Effector memory CD8-positive, alpha-beta T cell (primary cell): ENCODE measurements at regions not wholly inside any gene's neighbourhood (a gene's known extent, or its start where the extent isn't known, plus 50 kb on each side); places are given as distances from the start of the nearest gene placed in this dataset.

Source experiments
- ATAC-seq: fragments of 150-1000 bp; cut with Tn5 transposase; replicated peaks from 2 replicates; pipeline ENCODE4 v1.10.0; 2021; ENCODE audit warnings: mild to moderate bottlenecking, moderate library complexity
- DNase-seq, 3 experiments: peaks; one replicate each; pipeline ENCODE4 v3.0.0; 2021
- H3K27ac Mint-ChIP-seq, 2 donors: one replicate each; pipeline ENCODE4 v1.8.0; 2022; ENCODE audit warnings: mild to moderate bottlenecking in 2 of 2, mixed read lengths in 2 of 2, moderate library complexity in 2 of 2
- H3K27me3 Mint-ChIP-seq, 2 donors: one replicate each; pipeline ENCODE4 v1.8.0; 2022; ENCODE audit warnings: mixed read lengths in 2 of 2
- H3K36me3 Mint-ChIP-seq: one replicate; pipeline ENCODE4 v1.8.0; 2022; ENCODE audit warnings: mild to moderate bottlenecking, moderate library complexity, mixed read lengths; ENCODE audit not compliant: insufficient read depth
- H3K4me1 Mint-ChIP-seq, 2 donors: one replicate each; pipeline ENCODE4 v1.8.0; 2022; ENCODE audit warnings: low read depth in 2 of 2, mixed read lengths in 2 of 2
- H3K4me3 Mint-ChIP-seq, 2 donors: one replicate each; pipeline ENCODE4 v1.8.0; 2022; ENCODE audit warnings: mild to moderate bottlenecking in 2 of 2, mixed read lengths in 2 of 2, moderate library complexity in 2 of 2
- H3K9me3 Mint-ChIP-seq, 2 donors: one replicate each; pipeline ENCODE4 v1.8.0; 2022; ENCODE audit warnings: mixed read lengths in 2 of 2

- Mint-ChIP-seq H3K27ac (no peak overlapping the region), H3K9me3 (peaks cover 0 to 1% of the 10 kb centered on the region in 2 donors), H3K4me3 (no peak overlapping the region), H3K27me3 (peaks cover 19 to 45% of the 10 kb centered on the region in 2 donors), H3K36me3 (no peaks in the 10 kb centered on the region), H3K4me1 (no peaks in the 10 kb centered on the region)
- ATAC-seq, result no peak
- DNase-seq, result no peak
Measured at GRCh38 chr6:82711105-82711827, 347.6 kb downstream of the TPBG start.

DNA sequence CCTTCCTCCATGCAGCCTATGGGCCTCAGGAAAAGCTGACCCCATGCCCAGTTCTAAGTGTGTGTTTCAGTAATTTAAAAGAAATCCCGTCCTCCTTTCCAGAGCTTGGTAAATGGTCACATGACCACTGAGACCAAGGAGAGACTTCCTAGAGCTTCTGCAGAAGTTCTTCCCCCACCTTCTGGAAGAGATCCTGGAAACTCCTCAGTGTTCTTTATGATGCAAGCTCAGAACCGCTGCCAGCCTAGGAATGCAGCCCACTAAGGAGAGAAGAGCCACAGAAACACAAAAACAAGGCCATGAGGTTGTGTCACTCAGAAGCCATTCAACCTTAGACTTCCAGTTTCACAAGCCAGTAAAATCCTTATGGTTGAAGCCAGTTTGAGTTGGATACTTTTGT lies 348.4 kb downstream of the TPBG start:
- ATAC-seq (no peak), DNase-seq (no peak)
- Mint-ChIP-seq H3K4me3 (no peak overlapping the region), H3K4me1 (no peaks in the 10 kb centered on the region), H3K27me3 (peaks cover 21 to 45% of the 10 kb centered on the region in 2 donors), H3K36me3 (no peaks in the 10 kb centered on the region), H3K27ac (no peak overlapping the region), H3K9me3 (no peaks in the 10 kb centered on the region)

GRCh38 chr6:82712389-82712788 lies 348.8 kb downstream of the TPBG start:
- H3K36me3 Mint-ChIP-seq, result no peaks in the 10 kb centered on the region
- ATAC-seq, result no peak
- H3K4me1 Mint-ChIP-seq, result no peaks in the 10 kb centered on the region
- no peaks in the 10 kb centered on the region for H3K9me3 Mint-ChIP-seq
- no peak overlapping the region for H3K4me3 Mint-ChIP-seq
- H3K27ac Mint-ChIP-seq, result no peak overlapping the region
- H3K27me3 Mint-ChIP-seq, result peaks cover 21 to 45% of the 10 kb centered on the region in 2 donors
- no peak for DNase-seq

DNA sequence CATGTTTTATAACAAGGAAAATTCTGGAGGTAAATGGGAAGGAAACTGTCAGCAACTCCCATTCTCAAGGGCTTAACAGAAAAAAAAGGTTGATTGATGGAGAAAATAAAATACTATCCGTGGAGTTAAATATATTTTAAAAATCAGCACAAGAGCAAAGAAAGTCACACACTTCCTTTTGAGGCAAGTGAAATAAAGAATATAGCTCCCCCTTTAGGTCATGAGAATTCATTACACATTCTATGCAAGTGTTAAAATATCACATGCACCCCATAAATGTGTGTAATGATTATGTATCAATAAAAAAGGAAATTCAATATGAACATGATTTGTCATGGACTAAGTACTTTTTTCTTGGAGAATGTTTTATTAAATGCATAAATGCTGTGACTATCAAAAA lies 349.2 kb downstream of the TPBG start:
- no peaks in the 10 kb centered on the region for H3K9me3 Mint-ChIP-seq
- DNase-seq, result no peak
- no peaks in the 10 kb centered on the region for H3K4me1 Mint-ChIP-seq
- no peaks in the 10 kb centered on the region for H3K36me3 Mint-ChIP-seq
- no peak for ATAC-seq
- no peak overlapping the region for H3K4me3 Mint-ChIP-seq
- H3K27me3 Mint-ChIP-seq, result peaks cover 21 to 48% of the 10 kb centered on the region in 2 donors
- H3K27ac Mint-ChIP-seq, result no peak overlapping the region

GRCh38 chr6:82720992-82721391 lies 344.6 kb downstream of the UBE3D start:
- no peak for ATAC-seq

DNA sequence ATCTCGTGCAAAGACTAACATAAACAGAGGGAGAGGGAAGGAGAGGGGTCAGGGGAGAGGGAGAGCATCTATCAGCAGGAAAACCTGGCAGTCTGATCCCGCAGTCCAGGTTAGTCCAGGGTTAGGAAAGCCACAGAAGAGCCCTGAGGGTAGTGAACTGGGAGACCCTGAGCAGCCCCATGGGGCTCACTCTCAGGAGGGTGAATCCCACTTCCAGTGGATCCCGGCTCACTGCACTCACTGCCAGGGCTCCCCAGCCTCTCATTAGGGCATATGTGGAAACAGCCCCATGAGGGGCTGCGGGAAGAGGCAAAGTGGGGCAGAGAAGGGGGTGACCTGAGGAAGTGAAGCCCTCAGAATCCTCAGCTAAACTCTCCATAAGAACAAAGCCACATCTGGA lies 329.9 kb downstream of the UBE3D start:
- Mint-ChIP-seq H3K36me3 (no peaks in the 10 kb centered on the region), H3K4me1 (no peaks in the 10 kb centered on the region), H3K4me3 (no peak overlapping the region), H3K27me3 (peaks cover 0 to 21% of the 10 kb centered on the region in 2 donors), H3K9me3 (no peaks in the 10 kb centered on the region), H3K27ac (no peak overlapping the region)
- no peak for ATAC-seq
- DNase-seq, result no peak

More at GRCh38 chr6:82720992-82721391, 344.6 kb downstream of the UBE3D start:
- no peak for DNase-seq
- Mint-ChIP-seq H3K4me1 (no peaks in the 10 kb centered on the region), H3K27me3 (peaks cover 4 to 9% of the 10 kb centered on the region in 2 donors), H3K9me3 (peaks cover 0 to 5% of the 10 kb centered on the region in 2 donors), H3K4me3 (no peak overlapping the region), H3K36me3 (no peaks in the 10 kb centered on the region), H3K27ac (no peak overlapping the region)

GRCh38 chr6:82737965-82738364 lies 327.7 kb downstream of the UBE3D start:
- Mint-ChIP-seq H3K27me3 (peaks cover 0 to 15% of the 10 kb centered on the region in 2 donors), H3K27ac (no peak overlapping the region), H3K4me1 (no peaks in the 10 kb centered on the region), H3K36me3 (no peaks in the 10 kb centered on the region), H3K4me3 (no peak overlapping the region), H3K9me3 (no peaks in the 10 kb centered on the region)
- ATAC-seq, result no peak
- no peak for DNase-seq

DNA sequence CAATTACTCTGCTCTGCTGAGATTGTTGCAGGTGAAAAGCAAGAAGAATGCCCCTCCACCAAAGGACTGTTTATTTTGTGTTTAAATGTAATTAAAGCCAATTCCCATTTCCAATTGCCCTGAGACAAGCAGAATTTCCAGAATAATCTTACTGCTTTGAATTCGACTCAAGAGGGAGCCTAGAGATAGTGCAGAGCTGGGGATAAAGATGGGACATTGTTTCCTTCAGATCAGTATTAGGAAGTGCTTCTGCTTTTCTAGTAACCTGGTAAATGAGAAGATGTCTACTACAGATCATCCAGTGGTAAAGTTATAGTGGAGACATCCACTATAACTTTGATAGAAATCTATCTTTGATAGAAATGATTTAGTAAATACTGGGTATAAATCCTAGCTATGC lies 326.9 kb downstream of the UBE3D start:
- Mint-ChIP-seq H3K4me3 (no peak overlapping the region), H3K27me3 (peaks cover 0 to 13% of the 10 kb centered on the region in 2 donors), H3K9me3 (no peaks in the 10 kb centered on the region), H3K27ac (no peak overlapping the region), H3K4me1 (no peaks in the 10 kb centered on the region), H3K36me3 (no peaks in the 10 kb centered on the region)
- DNase-seq (no peak), ATAC-seq (no peak)

DNA sequence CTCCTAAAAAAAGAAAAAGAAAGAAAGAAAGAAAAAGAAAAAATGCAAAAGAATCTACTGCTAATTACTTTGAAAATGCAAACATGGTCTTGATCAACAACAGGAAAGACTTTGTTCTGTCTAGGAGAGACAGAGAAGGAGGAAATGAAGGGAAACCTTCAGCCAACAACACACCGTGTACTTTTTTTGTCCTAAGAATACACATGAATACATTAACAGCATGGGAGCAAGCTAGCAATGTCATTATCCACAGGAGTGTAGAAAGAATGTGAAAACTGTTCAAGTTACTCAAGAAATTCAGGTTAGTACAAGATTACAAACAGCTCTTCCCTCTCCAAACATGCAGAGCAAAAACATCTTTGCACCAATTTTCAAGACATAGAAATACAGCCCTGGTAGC lies 326.3 kb downstream of the UBE3D start:
- ATAC-seq (no peak), DNase-seq (no peak)
- Mint-ChIP-seq H3K4me3 (no peak overlapping the region), H3K4me1 (no peaks in the 10 kb centered on the region), H3K9me3 (no peaks in the 10 kb centered on the region), H3K27ac (no peak overlapping the region), H3K36me3 (no peaks in the 10 kb centered on the region), H3K27me3 (peaks cover 0 to 13% of the 10 kb centered on the region in 2 donors)

- no peaks in the 10 kb centered on the region for H3K36me3 Mint-ChIP-seq
Measured at GRCh38 chr6:82740072-82740471, 325.6 kb downstream of the UBE3D start.

GRCh38 chr6:82741325-82741995 lies 324.2 kb downstream of the UBE3D start:
- Mint-ChIP-seq H3K36me3 (no peaks in the 10 kb centered on the region), H3K27ac (no peak overlapping the region), H3K4me3 (no peak overlapping the region), H3K9me3 (no peaks in the 10 kb centered on the region), H3K4me1 (no peaks in the 10 kb centered on the region), H3K27me3 (peaks cover 0 to 6% of the 10 kb centered on the region in 2 donors)
- no peak for DNase-seq
- no peak for ATAC-seq

More at GRCh38 chr6:82740072-82740471, 325.6 kb downstream of the UBE3D start:
- Mint-ChIP-seq H3K4me1 (no peaks in the 10 kb centered on the region), H3K9me3 (no peaks in the 10 kb centered on the region), H3K4me3 (no peak overlapping the region), H3K27me3 (peaks cover 0 to 10% of the 10 kb centered on the region in 2 donors), H3K27ac (no peak overlapping the region)
- ATAC-seq, result no peak
- DNase-seq, result no peak

DNA sequence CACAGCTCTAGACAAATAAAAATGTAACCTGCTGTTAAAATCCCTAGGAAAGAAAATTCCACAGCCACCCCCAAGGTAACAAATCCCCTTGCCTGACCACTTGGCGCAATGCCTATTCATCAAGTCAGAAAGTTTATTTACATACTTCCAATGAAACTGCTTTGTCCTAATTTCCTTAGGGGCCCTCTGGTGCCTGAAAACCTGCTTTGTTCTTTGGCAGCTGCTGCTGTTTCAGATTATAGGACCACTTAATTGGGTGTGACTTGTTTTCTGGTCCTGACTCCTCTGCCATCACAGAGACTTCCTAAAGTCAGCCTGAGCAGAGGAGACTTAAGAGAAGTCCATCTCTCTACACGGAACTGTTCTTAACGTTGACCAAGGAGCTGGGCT lies 323.6 kb downstream of the UBE3D start:
- ATAC-seq (no peak), DNase-seq (no peak)
- peaks cover 0 to 11% of the 10 kb centered on the region in 2 donors for H3K27me3 Mint-ChIP-seq
- no peak overlapping the region for H3K4me3 Mint-ChIP-seq
- no peak overlapping the region for H3K27ac Mint-ChIP-seq
- no peaks in the 10 kb centered on the region for H3K9me3 Mint-ChIP-seq
- no peaks in the 10 kb centered on the region for H3K4me1 Mint-ChIP-seq
- H3K36me3 Mint-ChIP-seq, result no peaks in the 10 kb centered on the region

DNA sequence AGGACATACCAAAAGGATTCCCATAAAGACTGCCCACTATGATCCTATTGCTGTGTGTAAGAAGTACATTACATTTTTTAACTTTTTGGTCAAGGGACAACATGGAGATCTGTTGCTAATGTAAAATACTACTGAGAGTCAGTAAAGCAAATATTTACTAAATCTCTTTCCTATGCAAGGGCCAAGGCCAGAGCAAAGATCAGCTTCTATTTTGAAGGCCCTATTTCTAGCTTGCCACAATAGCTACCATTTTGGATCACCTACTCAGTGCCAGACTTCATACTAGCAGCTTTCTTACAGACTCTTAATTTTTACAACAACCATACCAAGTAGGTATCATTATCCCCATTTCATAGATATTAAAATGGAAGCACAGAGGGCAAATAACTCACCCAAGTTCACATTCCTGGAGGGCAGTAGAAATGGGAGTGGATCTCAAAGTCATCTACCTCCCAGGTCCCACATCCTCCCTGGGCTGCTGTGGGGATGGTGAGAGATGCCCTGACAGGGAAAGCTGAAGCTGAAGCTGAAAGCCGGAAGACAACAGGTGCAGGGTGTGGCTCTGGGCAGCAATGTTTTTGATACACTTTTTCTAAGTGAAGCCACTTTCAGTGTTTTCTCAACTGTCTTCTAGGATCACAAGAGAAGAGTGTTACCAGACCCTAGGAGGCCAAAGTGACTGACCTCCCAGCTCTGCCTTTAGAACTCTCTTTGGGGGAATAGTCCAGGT lies 321.2 kb downstream of the UBE3D start:
- ATAC-seq, result no peak
- Mint-ChIP-seq H3K27ac (no peak overlapping the region), H3K4me3 (no peak overlapping the region), H3K4me1 (no peaks in the 10 kb centered on the region), H3K36me3 (no peaks in the 10 kb centered on the region), H3K27me3 (peaks cover 0 to 11% of the 10 kb centered on the region in 2 donors), H3K9me3 (no peaks in the 10 kb centered on the region)
- DNase-seq, result no peak
